ENCODE measurements at regions not wholly inside any gene's neighbourhood (a gene's known extent, or its start where the extent isn't known, plus 50 kb on each side); places are given as distances from the start of the nearest gene placed in this dataset.

DNA sequence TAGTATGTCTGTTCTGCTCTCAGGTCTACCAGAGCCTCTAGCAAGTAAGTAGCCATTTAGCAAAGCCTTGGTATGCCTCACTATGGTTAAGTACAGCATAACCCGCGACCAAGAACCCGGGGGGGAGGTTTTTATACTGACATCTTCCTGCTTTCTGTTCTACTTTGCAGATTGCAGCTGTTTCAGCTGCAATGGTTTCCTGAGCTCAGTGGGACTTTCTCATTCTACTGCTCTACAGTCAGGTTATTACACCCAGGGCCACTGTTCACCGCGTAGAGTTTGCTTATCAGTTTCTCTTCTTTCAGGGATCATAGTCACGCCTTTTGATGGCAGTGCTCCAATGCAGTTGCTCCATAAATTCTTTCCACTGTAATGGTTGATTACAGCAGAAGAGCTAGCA lies 631.3 kb downstream of the TFAP2A start:
- TF ChIP-seq GATA2 (IDR thresholded peaks at IDR 0.05; ENCODE audit: low read depth, low read length) (no peak), GATA3 (IDR thresholded peaks at IDR 0.05; ENCODE audit: low read depth, low read length) (no peak)

All from SH-SY5Y (cell line).